ENCODE measurements at regions not wholly inside any gene's neighbourhood (a gene's known extent, or its start where the extent isn't known, plus 50 kb on each side); places are given as distances from the start of the nearest gene placed in this dataset.

DNA sequence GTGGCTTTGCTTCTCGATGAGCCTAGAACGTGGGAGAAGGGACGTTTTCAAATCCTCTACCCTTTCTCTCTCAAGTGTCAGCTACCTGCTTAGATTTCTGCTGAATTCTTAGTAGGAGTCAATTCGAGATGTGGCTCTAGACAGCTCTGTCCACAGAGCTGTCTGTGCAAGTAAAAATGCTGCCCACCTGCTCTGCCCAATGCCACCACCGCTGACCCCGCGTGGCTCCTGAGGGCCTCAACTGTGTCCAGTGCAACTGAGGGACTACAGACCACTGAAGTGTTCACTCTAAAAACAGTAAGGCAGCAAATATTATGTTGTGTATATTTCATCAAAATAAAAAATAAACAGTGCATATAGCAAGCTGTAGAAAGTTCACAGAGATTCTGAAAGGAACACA is 266.3 kb downstream of the ZNF516 start:
- no peak overlapping the region for H3K27ac ChIP-seq (ENCODE audit: low read depth, low read length)
- TF ChIP-seq, protein P1, sequence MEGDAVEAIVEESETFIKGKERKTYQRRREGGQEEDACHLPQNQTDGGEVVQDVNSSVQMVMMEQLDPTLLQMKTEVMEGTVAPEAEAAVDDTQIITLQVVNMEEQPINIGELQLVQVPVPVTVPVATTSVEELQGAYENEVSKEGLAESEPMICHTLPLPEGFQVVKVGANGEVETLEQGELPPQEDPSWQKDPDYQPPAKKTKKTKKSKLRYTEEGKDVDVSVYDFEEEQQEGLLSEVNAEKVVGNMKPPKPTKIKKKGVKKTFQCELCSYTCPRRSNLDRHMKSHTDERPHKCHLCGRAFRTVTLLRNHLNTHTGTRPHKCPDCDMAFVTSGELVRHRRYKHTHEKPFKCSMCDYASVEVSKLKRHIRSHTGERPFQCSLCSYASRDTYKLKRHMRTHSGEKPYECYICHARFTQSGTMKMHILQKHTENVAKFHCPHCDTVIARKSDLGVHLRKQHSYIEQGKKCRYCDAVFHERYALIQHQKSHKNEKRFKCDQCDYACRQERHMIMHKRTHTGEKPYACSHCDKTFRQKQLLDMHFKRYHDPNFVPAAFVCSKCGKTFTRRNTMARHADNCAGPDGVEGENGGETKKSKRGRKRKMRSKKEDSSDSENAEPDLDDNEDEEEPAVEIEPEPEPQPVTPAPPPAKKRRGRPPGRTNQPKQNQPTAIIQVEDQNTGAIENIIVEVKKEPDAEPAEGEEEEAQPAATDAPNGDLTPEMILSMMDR (IDR thresholded peaks at IDR 0.05; ENCODE audit: insufficient read depth, low read depth, low read length) = no peak
- no peak for TF ChIP-seq EZH2 (IDR thresholded peaks at IDR 0.05; ENCODE audit: insufficient read depth, low read length)
- no peaks in the 10 kb centered on the region for H3K79me2 ChIP-seq (ENCODE audit: insufficient read depth, low read length)
- no peaks in the 10 kb centered on the region for H3K27me3 ChIP-seq (ENCODE audit: insufficient read depth, low read length)
- Mint-ChIP-seq H3K36me3 (ENCODE audit: low read depth, unreplicated experiment) (no peaks in the 10 kb centered on the region), H3K4me3 (ENCODE audit: unreplicated experiment) (no peak overlapping the region), H3K9me3 (ENCODE audit: unreplicated experiment) (no peaks in the 10 kb centered on the region), H3K4me1 (ENCODE audit: low read depth, unreplicated experiment) (peaks cover 7% of the 10 kb centered on the region), H3K27me3 (ENCODE audit: low read depth, unreplicated experiment) (peaks cover 27% of the 10 kb centered on the region), H3K27ac (ENCODE audit: unreplicated experiment) (no peak overlapping the region)
- no peaks in the 10 kb centered on the region for H4K20me1 ChIP-seq (ENCODE audit: insufficient read depth, low read length)
- H3K4me3 ChIP-seq (ENCODE audit: insufficient read depth, low read depth, low read length) = no peak overlapping the region
- no peaks in the 10 kb centered on the region for H3K9me3 ChIP-seq (ENCODE audit: insufficient read depth, low read depth, low read length)
- FAIRE-seq = no peak
- no peak overlapping the region for H2AFZ ChIP-seq (ENCODE audit: low read depth, low read length)
- H3K36me3 ChIP-seq (ENCODE audit: insufficient read depth, low read length) = no peaks in the 10 kb centered on the region
- no peak for DNase-seq (ENCODE audit: low read depth)
- no peaks in the 10 kb centered on the region for H3K4me1 ChIP-seq (ENCODE audit: insufficient read depth, low read length)
- no peak overlapping the region for H3K4me2 ChIP-seq (ENCODE audit: low read length)
- no peak overlapping the region for H3K9ac ChIP-seq (ENCODE audit: low read length)

DNA sequence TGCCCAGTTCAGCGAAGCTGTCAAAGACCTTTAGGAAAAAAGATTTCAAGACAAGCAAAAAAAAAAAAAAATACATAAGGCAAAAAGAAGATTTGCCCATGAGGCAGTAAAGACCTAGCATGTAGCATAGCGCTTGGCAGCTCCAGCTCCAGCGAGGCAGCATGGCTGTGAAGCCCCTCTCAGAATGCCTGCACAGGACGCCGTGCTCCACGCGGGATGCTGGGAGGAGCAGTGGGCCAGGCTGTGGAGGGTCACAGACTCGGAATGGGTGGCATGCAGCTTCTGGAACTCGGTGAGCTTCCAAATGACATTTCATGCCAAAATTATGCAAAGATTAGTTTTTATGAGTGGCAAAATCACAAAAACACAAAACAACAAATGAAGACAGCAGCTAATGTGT is 267.3 kb downstream of the ZNF516 start:
- Mint-ChIP-seq H3K4me1 (ENCODE audit: low read depth, unreplicated experiment) (peaks cover under 1% of the 10 kb centered on the region), H3K27me3 (ENCODE audit: low read depth, unreplicated experiment) (peaks cover 30% of the 10 kb centered on the region), H3K9me3 (ENCODE audit: unreplicated experiment) (no peaks in the 10 kb centered on the region), H3K4me3 (ENCODE audit: unreplicated experiment) (no peak overlapping the region), H3K36me3 (ENCODE audit: low read depth, unreplicated experiment) (no peaks in the 10 kb centered on the region), H3K27ac (ENCODE audit: unreplicated experiment) (no peak overlapping the region)
- no peaks in the 10 kb centered on the region for H3K79me2 ChIP-seq (ENCODE audit: insufficient read depth, low read length)
- FAIRE-seq = no peak
- no peaks in the 10 kb centered on the region for H4K20me1 ChIP-seq (ENCODE audit: insufficient read depth, low read length)
- H3K4me2 ChIP-seq (ENCODE audit: low read length) = no peak overlapping the region
- no peaks in the 10 kb centered on the region for H3K4me1 ChIP-seq (ENCODE audit: insufficient read depth, low read length)
- H3K4me3 ChIP-seq (ENCODE audit: insufficient read depth, low read depth, low read length) = no peak overlapping the region
- H3K27me3 ChIP-seq (ENCODE audit: insufficient read depth, low read length) = no peaks in the 10 kb centered on the region
- H3K9me3 ChIP-seq (ENCODE audit: insufficient read depth, low read depth, low read length) = no peaks in the 10 kb centered on the region
- H3K27ac ChIP-seq (ENCODE audit: low read depth, low read length) = no peak overlapping the region
- TF ChIP-seq EZH2 (IDR thresholded peaks at IDR 0.05; ENCODE audit: insufficient read depth, low read length) = no peak
- TF ChIP-seq, protein P1 (IDR thresholded peaks at IDR 0.05; ENCODE audit: insufficient read depth, low read depth, low read length) = no peak
- H2AFZ ChIP-seq (ENCODE audit: low read depth, low read length) = no peak overlapping the region
- no peak overlapping the region for H3K9ac ChIP-seq (ENCODE audit: low read length)
- H3K36me3 ChIP-seq (ENCODE audit: insufficient read depth, low read length) = no peaks in the 10 kb centered on the region
- no peak for DNase-seq (ENCODE audit: low read depth)

DNA sequence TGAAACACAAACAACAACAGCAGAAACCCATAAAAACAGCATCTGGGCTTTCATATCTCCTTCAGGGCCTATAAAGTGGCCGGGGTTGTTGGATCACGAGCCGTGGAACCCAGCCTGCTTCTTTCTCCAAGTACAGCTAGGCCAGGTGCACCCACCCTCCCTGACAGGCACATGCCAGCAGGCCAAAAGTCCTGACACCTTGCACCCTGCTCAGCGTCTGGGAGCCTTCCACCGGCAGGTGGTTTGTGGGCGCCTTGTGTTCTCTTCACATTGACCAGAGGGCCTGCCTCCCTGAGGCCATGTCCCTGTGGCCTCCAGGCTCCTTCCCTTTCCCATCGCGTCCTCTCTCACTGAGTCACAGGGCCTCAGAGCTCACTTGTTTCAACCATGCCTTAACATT is 271.6 kb downstream of the ZNF516 start:
- no peaks in the 10 kb centered on the region for H4K20me1 ChIP-seq (ENCODE audit: insufficient read depth, low read length)
- H3K27me3 ChIP-seq (ENCODE audit: insufficient read depth, low read length) = no peaks in the 10 kb centered on the region
- H3K27ac ChIP-seq (ENCODE audit: low read depth, low read length) = no peak overlapping the region
- H3K4me1 Mint-ChIP-seq (ENCODE audit: low read depth, unreplicated experiment) = no peaks in the 10 kb centered on the region
- H3K36me3 ChIP-seq (ENCODE audit: insufficient read depth, low read length) = no peaks in the 10 kb centered on the region
- peaks cover 24% of the 10 kb centered on the region for H3K27me3 Mint-ChIP-seq (ENCODE audit: low read depth, unreplicated experiment)
- no peaks in the 10 kb centered on the region for H3K4me1 ChIP-seq (ENCODE audit: insufficient read depth, low read length)
- H3K9ac ChIP-seq (ENCODE audit: low read length) = no peak overlapping the region
- no peak overlapping the region for H3K4me2 ChIP-seq (ENCODE audit: low read length)
- no peaks in the 10 kb centered on the region for H3K9me3 ChIP-seq (ENCODE audit: insufficient read depth, low read depth, low read length)
- H3K36me3 Mint-ChIP-seq (ENCODE audit: low read depth, unreplicated experiment) = no peaks in the 10 kb centered on the region
- H3K4me3 Mint-ChIP-seq (ENCODE audit: unreplicated experiment) = no peak overlapping the region
- TF ChIP-seq, protein P1 (IDR thresholded peaks at IDR 0.05; ENCODE audit: insufficient read depth, low read depth, low read length) = no peak
- TF ChIP-seq EZH2 (IDR thresholded peaks at IDR 0.05; ENCODE audit: insufficient read depth, low read length) = no peak
- no peaks in the 10 kb centered on the region for H3K9me3 Mint-ChIP-seq (ENCODE audit: unreplicated experiment)
- H3K79me2 ChIP-seq (ENCODE audit: insufficient read depth, low read length) = no peaks in the 10 kb centered on the region
- no peak overlapping the region for H2AFZ ChIP-seq (ENCODE audit: low read depth, low read length)
- H3K4me3 ChIP-seq (ENCODE audit: insufficient read depth, low read depth, low read length) = no peak overlapping the region
- FAIRE-seq (no peak), DNase-seq (ENCODE audit: low read depth) (no peak)
- no peak overlapping the region for H3K27ac Mint-ChIP-seq (ENCODE audit: unreplicated experiment)

Measured in astrocyte (in vitro differentiated cells and primary cell).